HG02870 (cell line): ENCODE measurements at regions not wholly inside any gene's neighbourhood (a gene's known extent, or its start where the extent isn't known, plus 50 kb on each side); places are given as distances from the start of the nearest gene placed in this dataset.
"Not testable (repeated sequence)": the region's sequence is repeated elsewhere in the genome, so short reads cannot be mapped to it uniquely, and the experiment has no call there.

Source experiments
- ATAC-seq: cut with Tn5 transposase; IDR thresholded peaks from one replicate; pipeline ENCODE4 v1.9.1; 2021; ENCODE audit warnings: mild to moderate bottlenecking, moderate library complexity; ENCODE audit not compliant: unreplicated experiment

DNA sequence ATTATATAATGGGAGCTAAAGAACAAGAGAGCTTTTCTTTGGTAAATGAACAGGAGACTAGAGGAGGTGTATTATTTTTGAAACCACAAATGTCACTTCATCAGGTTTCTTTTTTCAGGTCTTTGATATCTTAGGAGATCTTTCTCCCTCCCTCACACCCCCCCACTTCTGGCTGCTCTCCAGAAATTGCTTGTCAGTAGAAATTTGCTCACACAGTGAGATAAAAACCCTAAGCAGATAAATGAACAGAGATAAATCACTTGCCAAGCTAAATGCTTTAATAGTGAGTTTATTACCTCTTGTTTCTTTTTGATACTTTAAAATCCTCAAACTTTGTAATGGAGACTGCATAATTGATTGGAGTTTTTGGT, 421.2 kb upstream of the TENM3 start:
- no peak for ATAC-seq

DNA sequence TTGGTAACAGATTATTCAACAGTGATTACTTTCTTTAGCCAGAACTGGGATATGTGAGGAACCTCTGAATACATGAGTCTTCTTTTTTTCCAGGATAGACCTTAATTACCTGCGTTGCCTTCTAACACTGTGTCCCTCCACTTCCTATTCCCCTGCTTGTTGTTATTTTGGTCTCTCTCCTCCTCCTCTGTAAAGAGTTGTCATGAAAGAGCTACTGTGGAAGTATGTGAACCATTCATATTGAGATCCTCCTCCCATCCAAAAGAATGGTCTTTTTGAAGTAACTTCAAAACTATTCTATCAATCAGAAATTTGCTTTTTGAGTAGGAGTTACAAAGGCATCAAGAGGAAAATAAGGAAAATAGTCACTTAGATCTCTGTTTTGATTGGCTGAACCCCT, 420.0 kb upstream of the TENM3 start:
- no peak for ATAC-seq

DNA sequence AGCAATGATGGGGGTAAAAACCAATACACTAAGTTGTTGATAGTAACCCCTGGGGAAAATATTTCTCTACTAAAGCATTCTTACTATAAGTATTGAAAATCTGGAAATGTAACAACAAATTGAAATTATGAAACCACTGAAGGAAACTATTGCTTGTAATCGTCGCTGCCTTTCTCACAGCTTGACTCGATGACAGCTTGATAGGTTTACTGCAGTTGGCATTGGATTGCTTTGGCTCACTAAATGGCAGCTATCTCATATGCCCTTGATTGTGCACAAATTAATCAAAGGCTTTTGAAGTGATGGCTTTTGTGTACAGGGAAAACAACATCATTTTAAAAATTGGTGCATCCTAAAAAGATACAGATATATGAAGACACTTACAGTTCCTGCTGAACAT, 419.6 kb upstream of the TENM3 start:
- no peak for ATAC-seq

DNA sequence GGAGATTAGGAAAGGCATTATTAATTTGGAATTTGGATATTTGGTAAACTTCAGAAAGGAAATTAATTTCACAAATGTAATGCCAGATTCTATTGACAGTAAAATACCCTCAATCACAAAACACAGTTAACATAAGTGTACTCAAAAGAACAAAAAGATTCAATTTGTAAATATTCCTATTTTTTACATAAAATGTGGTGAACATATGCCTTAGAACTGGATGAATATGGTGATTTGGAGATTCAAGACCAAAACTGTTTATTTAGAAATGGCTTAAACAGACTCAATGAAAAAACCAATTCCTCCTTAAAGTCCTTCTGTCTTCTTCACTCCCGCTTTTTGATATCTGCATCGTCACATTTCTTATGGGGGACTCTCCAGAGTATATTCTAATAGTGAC, 417.6 kb upstream of the TENM3 start:
- ATAC-seq: no peak

DNA sequence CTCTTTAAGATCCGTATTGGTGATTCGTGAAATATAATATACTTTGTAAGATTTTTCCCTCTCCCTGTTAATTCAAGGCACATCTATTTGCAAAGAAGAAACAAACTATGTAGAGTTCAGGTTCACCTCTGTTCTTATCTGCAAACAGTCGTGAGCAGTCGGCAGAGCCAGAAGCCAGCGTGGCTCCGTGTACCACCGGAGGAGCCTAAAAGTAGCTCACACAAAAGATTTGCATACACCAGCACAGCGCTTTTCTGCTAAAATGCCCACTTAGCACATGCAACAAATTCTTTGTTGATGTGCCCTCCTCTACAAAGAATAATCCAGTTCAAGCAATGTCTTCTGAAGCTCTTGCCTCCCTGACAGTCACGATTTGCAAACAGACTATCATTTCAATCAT, 416.0 kb upstream of the TENM3 start:
- no peak for ATAC-seq

DNA sequence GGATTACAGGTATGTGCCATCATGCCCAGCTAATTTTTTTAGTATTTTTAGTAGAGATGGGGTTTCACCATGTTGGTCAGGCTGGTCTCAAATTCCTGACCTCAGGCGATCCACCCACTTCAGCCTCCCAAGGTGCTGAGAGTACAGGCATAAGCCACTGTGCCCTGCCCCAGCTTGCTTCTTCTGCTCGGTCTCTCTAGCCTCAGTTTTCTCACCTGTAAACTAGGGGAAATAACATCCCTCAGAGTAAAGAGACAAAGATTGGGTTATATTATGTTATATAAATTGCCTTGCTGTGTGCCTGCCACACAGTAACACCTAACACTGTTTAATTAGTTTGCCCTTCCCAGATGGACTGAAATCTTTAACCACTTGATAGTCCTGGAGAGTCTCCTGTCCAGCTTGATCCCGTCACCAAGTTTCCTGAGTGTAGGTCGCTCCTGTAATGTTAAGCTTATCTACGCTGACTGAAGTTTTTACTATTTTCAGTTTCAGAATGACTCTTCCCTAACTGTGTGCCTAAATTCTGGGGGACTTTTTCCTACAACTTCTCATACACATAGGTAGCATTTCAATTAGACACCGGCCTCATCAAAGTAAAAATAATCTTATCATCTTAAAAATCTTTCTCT, 412.7 kb upstream of the TENM3 start:
- peak; percentile 82 for ATAC-seq

DNA sequence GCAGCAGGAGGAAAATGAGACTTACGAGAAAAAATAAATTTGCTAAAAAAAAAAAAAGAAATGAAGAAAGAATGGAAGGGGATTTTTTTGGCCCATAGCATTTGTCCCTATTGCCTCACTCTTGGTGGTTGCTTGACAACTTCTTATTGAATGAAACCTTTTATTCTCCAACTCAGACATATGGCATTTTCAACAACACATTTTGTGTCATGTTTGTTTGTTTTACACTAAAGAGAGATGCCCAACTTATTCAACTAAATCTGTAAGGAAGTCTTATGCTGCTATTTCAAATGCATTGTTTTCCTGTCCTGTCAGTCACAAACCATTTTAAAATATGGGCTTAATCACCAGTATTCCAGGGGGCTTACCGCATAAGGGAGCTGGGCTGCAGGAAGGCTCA, 409.1 kb upstream of the TENM3 start:
- no peak for ATAC-seq

DNA sequence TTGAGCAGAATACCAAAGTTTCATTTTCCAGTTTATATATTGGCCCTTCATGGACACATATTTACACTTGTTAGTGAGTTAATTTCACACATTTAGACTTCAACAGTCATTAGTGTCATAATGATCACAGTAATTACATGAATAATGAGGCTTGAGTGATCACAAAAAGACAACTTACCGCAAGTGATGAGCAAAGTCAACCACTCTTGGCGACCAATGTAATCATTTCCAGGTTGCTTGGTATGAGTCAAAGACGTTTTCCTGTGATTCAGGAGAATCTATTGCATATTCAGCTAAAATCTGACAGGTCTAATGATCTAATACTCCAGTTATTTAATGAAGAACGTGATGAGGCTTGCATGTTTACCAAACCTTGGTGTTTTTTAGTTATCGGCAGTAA, 407.9 kb upstream of the TENM3 start:
- no peak for ATAC-seq

DNA sequence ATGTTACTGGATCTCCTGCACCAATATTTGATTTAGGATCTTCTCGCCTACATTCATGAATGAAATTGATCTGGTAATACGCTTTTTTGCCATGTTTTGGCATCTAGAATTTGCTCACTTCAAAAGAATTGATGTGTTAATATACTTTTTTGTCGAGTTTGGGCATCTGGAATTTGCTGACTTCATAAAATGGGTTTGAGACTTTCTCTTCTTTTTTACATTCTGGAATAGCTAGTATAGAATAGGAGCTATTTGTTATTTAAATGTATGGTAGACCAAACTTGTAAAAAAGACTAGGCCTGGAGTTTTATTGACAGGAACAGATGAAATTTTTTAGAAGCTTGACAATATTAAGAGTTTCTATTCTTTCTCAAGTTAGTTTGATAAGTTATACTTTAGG, 404.9 kb upstream of the TENM3 start:
- no peak for ATAC-seq

DNA sequence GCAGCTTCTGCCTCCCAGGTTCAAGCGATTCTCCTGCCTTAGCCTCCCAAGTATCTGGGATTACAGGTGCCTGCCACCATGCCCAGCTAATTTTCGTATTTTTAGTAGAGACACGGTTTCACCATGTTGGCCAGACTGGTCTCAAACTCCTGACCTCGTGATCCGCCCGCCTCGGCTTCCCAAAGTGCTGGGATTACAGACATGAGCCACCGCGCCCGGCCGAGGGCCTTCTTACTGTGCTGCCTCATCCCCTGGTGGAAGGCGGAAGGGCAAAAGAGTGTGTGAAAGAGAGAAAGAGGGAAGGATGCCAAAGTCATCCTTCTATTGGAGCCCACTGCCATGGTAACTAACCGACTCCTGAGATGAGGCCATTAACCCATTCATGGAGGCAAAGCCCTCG, 399.4 kb upstream of the TENM3 start:
- not testable (repeated sequence) for ATAC-seq

DNA sequence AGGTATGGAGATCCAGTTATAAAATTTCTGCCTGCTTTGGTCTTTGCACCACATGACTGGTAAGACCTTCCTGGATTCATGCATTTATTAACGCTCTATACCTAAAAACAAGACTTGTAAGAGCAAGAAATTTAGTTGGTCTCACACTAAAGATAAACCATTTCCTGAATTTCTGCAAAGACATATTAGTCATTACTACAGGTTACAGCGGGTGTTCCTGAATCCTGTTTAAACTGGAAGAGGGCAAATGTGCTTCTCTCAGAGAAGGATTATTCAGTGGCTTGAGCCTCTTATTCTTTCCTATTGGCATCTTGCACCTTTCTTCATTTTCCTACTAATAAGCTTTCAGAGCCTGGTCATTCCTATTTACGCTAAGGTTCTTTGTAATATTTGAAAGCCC, 397.6 kb upstream of the TENM3 start:
- ATAC-seq: no peak

DNA sequence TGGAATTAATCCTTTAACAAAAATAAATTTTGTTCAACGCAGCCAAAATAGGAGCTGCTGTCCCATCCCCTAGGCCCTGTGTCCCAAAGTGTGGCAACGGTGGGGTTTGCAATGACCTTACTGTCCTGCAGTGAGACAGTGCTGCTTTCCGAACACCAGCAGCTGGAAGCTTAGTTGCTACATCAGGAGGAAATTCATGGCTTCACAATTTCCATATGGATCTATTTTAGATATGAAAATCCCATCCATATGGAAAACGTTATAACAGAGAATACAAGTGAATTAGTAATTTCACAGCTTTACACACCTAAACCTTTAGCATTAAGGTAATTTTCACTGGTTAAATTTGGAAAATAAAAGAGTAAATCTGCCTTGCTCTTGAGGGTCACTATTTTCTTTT, 396.3 kb upstream of the TENM3 start:
- no peak for ATAC-seq

DNA sequence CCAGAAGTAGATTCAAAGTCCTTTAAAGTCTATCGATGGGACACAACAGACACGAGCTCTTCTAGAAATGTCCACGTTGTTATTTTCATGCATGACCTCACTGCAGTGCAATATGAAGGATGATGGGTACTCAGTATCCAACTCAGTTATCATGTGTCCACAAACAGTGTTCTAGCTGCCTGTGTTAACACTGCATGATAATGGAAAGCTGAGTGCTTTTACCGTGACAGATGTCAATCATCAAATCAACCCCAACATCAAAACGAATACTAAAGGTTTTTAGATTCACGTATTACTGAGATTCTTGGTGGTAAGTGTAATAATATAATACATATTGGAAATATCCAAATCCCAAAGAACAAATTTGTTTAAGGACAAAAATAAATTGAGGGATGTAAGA, 394.8 kb upstream of the TENM3 start:
- no peak for ATAC-seq

DNA sequence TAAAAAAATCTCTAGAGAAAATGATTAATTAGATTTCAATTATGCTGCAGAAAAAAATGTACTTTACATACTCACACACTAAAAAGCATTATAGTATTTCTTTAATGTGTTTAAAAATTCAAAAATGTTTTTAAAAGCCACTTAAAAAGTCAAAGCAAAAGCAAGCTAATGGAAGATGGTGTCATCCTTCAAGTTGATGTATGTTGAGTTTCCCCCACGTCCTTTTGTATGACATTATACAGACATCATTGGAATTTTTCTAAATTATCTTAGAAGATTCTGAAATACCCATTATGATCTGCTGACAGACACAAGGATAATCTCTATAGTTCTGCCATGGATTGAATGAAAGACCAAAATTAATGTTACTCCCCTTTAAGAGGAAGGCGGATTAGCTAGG, 393.7 kb upstream of the TENM3 start:
- ATAC-seq: no peak

DNA sequence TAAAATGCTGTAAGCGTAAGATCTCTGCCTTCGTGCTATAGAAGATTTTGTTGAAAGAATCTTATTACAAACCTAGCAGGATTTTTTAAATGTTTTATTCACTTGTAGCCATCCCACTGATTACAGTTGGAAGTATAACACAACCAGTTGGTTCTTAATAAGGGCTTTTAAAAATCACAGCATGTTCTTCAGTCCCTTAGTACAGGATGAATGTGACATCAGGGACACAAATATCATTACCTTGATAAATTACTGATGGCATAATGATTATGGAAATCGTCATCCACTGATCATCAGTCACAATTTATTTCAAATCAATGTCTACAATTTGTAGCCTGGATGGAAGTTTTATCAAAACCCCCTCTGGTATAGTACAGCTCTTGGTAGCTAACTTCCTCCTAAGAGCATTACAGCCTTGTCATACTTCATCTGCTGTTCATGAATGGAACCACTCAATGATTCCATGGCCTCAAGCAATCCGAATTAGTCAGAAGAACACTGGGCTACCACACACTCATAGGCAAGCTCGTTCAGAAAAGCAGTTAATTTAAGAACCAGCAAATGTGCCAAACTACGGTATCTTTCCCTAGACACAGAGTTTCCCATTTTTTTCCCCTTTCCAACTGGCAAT, 389.2 kb upstream of the TENM3 start:
- no peak for ATAC-seq

DNA sequence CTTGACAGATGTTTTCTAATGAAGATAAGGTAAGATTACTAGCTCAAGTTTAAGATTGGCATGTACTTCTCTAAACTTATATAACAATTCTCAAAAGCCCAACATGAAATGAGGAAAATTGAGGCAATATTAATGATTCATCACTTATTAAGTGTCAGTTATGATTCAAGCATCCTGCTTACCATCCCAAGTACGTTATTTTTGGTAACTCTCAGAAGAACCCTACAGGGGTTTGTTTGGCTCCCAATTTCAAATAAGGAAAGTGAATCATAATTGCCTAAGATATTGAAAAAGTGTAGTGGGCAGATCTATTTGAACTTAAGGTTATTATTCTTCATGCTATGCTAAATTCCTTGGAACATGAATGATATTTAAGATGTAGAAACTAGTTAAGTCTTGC, 387.9 kb upstream of the TENM3 start:
- no peak for ATAC-seq

DNA sequence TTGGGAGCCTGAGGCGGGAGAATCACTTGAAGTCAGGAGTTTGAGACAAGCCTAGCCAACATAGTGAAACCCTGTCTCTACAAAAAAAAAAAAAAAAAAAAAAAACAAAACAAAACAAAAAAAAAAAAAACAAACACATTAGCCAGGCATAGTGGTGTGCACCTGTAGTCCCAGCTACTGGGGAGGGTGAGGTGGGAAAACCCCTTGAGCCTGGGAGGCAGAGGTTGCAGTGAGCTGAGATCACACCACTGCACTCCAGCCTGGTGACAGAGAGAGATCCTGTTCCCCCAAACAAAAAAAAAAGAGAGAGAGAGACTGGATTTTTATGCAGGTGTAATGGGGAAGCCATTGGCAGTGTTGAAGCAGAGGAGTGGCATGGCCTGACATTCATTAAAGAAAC, 385.7 kb upstream of the TENM3 start:
- ATAC-seq: not testable (repeated sequence)

DNA sequence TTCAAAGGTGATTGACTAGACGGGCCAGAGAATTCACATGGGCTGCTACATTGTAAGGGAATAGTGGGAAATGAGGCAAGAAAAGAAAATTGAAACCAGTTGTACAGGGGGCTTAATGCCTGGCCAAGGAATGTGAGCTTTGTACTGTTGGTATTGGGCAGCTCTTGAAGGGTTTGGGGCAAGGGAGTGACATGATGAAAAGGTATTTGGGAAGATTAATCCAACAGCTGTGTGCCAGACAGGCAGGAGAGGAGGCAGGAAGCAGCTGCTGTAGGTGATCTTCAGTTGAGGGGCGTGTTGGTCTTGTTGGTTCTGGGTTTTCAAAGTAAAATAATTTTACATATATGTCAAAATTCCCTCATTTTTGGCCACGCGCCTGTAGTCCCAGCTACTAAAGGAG, 384.5 kb upstream of the TENM3 start:
- no peak for ATAC-seq

DNA sequence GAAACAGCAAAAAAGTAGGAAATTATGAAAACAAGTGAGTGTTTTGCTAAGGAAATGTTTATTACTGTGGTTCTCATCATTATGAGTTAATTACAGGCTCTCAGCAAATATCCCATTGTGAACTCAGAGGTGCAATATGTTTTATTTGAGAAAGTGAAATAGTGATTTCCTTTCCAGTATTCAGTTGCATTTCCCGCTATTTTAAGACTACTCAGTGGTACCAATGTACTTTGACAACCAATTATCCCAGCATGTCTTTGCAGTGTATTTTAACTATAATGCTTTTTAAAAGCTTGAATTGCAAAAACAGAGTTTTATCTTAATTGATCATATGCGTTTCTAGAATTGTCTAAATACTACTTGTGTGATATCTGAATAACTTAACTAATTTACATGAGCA, 383.8 kb upstream of the TENM3 start:
- ATAC-seq: no peak

DNA sequence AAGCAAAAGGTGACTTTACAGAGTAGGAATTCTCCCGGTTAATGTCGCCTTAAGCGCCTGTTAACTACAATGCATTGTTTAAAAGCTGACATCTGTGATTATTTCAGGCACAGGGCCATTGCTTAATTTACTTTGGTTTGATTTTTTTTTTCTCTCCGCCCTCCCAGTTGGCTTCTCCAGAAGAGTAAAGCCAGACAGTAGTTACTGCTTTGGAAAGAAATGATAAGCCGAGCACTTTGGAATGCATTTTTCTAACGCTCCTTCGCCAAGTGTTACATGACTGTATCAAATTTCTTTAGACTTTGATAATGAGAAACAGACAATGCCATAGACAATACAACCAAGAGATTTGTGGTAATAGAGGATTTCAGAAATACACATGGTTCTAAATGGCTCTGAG, 383.0 kb upstream of the TENM3 start:
- no peak for ATAC-seq

DNA sequence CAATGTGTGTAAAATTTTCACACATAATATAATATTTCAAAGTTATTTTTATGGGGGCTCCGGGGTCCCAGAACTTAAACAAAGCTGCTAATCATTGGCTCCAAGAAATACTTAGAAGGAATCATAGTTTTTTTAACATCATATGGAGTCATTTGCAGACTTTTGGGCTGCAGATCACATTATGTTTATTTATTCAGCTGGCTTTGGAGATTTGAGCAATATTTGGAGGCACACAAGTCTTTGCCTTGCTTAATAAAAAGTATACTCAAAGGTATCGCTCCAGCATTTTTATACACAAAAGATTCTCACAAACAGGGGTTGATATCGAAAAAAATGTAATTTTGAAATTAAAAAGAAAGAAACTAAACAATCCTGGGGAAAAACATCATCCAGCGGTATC, 382.5 kb upstream of the TENM3 start:
- no peak for ATAC-seq

DNA sequence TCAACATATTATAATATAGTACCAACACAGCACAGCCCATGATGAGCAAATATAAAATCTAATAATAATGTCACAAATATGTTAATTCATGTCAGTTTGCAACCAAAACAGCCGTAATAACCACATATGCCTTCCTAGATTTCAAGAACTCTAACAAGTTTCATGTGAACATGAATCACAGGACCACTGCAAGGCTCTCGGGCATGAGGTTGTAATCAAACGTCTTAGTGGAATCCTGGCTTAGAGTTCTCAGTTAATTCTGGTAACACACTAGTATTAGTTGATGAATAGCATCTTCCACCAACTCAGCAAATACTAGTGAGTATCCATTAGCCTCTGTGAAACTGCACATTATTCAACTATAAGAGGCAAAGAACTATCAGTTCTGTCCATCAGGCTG, 379.3 kb upstream of the TENM3 start:
- no peak for ATAC-seq

DNA sequence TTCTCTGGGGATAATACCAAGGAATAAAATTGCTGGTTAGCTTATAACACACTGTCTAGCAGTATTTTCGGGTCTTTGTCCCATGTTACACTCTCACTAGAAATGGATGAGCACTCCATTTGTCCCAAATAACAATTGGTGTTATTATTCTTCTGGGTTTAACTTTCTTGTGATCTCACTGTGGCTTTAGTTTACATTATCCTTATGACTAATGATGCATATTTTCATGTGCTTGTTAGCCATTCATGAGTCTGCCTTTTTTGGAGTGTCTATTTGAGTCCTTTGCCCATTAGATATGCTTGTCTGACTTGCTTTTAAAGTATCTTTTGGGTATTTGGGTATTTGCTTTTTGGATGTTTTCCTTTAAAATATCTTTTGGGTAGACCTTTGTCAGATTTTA, 372.9 kb upstream of the TENM3 start:
- no peak for ATAC-seq
